Activated gamma-delta T cell treated with anti-CD3 and anti-CD28 coated beads, Interleukin-2, amount 50 U/mL, for 16 hours (primary cell): ENCODE measurements at regions not wholly inside any gene's neighbourhood (a gene's known extent, or its start where the extent isn't known, plus 50 kb on each side); places are given as distances from the start of the nearest gene placed in this dataset.

Source experiments
- DNase-seq: peaks from one replicate; pipeline ENCODE4 v3.0.0-alpha.2; 2020; ENCODE audit warnings: low read depth

- DNase-seq, result no peak
Measured at GRCh38 chr21:43302769-43303168, 124.2 kb downstream of the SIK1 start.

- no peak for DNase-seq
Measured at GRCh38 chr21:43302062-43302700, 124.8 kb downstream of the SIK1 start.

GRCh38 chr21:43301409-43302061 lies 125.4 kb downstream of the SIK1 start:
- DNase-seq, result no peak

GRCh38 chr21:43300496-43301408 lies 126.2 kb downstream of the SIK1 start:
- DNase-seq, result no peak

GRCh38 chr21:43299441-43300277 lies 127.3 kb downstream of the SIK1 start:
- DNase-seq, result no peak

- no peak for DNase-seq
Measured at GRCh38 chr21:43298546-43299440, 128.1 kb downstream of the SIK1 start.

- no peak for DNase-seq
Measured at GRCh38 chr21:43297989-43298388, 128.9 kb downstream of the SIK1 start.

GRCh38 chr21:43297391-43297981 lies 128.7 kb downstream of the CRYAA start:
- DNase-seq, result no peak

GRCh38 chr21:43295066-43295958 lies 126.5 kb downstream of the CRYAA start:
- no peak for DNase-seq

GRCh38 chr21:43294194-43294902 lies 125.5 kb downstream of the CRYAA start:
- no peak for DNase-seq

GRCh38 chr21:43292866-43293142 lies 124.0 kb downstream of the CRYAA start:
- no peak for DNase-seq

- no peak for DNase-seq
Measured at GRCh38 chr21:43292041-43292865, 123.4 kb downstream of the CRYAA start.

- DNase-seq, result no peak
Measured at GRCh38 chr21:43291347-43291950, 122.6 kb downstream of the CRYAA start.

GRCh38 chr21:43290421-43291346 lies 121.9 kb downstream of the CRYAA start:
- DNase-seq, result no peak

GRCh38 chr21:43289966-43290365 lies 121.2 kb downstream of the CRYAA start:
- no peak for DNase-seq

- DNase-seq, result no peak
Measured at GRCh38 chr21:43289442-43289841, 120.6 kb downstream of the CRYAA start.
